GM18505 (cell line): ENCODE measurements at regions not wholly inside any gene's neighbourhood (a gene's known extent, or its start where the extent isn't known, plus 50 kb on each side); places are given as distances from the start of the nearest gene placed in this dataset.

Experiments used
- ATAC-seq: cut with Tn5 transposase; IDR thresholded peaks from one replicate; pipeline ENCODE4 v1.9.1; 2021; ENCODE audit not compliant: unreplicated experiment
- POLR2A ChIP-seq: IDR thresholded peaks from 4 replicates; pipeline ENCODE4 v1.6.1; 2011; ENCODE audit warnings: borderline replicate concordance; ENCODE audit not compliant: insufficient read depth, insufficient read length; ENCODE audit errors: extremely low read depth

GRCh38 chr20:24743641-24744040 is 205.4 kb upstream of the CST7 start:
- no peak for ATAC-seq
- TF ChIP-seq POLR2A = no peak

GRCh38 chr20:24744747-24745146 is 204.3 kb upstream of the CST7 start:
- no peak for TF ChIP-seq POLR2A
- no peak for ATAC-seq

DNA sequence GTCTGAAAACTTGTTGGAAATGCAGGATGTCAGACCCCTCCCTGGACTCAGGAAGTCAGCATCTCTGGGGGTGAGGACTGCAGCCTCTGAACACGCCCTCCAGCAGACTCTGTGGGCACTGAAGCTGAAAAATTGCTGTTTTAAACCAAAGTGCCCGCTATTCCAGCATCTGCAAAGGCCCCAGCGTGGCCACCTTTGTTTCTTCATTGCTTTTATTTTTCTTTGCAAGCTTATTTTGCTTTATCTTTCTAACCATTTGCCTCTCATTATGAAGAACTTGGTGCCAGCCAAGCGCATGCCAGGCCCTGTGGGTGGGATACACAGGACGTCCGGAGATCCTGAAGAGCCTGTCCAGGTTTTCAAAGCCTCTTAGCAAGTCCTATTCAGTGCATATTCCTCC is 203.9 kb upstream of the CST7 start:
- TF ChIP-seq POLR2A = no peak
- no peak for ATAC-seq

DNA sequence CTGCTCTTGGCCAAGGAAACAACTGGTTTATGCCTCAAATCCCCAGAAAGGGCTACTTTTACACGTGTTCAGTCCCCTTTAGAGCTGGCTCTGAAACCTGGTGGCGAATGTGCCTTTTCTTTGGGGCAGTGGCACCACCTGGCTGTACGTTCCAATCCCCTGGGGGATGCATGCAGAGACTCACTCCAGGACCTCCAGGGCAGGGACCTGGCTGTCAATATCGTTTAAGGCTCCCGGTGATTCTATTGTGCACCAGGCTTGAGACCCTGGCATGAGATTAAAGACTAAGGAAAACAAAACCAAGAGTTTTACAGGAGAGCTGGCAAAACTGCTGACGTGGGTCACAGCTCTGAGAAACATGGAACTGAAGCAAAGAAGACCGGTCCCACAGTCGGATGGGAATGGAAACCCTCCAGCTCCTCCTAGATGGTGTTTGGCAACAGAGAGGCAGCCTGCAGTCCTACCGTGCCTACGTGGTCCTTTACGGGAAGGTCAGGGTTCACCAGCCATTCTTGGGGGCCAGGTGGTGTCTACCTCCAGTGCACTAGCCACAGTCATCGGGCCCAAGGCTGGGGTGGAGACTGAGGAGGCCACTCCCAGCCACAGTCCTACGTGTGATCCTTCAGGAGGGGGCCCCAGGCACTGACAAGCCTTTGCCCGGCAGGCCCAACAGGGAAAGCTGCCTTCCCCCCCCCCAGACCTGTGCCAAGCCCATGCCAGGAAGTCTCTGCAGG is 203.3 kb upstream of the CST7 start:
- no peak for TF ChIP-seq POLR2A
- ATAC-seq = no peak

GRCh38 chr20:24746351-24746685 is 202.8 kb upstream of the CST7 start:
- TF ChIP-seq POLR2A = no peak
- no peak for ATAC-seq

DNA sequence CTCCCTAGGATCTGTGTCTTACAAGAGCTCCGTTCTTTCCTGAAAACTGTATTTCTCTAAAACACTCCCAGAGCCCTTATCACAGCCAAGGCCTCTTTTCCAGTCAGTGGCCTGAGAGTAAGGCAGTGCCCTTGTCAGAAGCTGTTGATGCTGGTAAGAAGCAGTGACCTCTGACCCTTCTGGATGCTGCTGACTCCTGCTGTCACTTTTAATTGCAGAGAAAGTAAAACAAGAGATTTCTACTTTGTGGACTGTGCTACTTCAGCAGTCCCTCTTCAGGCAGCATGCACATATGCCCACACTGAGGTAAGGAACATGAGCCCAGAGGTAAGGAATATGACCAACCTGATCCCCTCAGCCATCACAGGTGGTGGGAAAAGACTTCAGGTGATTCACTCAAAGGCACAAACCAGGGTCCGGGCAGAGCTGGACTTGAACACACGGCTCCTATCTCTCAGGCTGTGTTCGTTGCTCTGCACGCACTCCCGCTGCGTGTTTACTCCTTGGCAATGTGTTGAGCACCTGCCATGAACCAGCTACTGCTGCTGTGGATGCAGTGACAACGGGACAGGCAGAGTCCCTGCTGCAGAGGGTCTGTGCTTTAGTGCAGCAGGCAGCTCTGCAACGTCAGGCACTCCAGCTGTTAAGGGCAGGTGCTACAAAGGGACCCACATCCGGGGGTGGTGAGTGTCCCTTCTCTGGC is 201.9 kb upstream of the CST7 start:
- no peak for ATAC-seq
- TF ChIP-seq POLR2A = no peak

DNA sequence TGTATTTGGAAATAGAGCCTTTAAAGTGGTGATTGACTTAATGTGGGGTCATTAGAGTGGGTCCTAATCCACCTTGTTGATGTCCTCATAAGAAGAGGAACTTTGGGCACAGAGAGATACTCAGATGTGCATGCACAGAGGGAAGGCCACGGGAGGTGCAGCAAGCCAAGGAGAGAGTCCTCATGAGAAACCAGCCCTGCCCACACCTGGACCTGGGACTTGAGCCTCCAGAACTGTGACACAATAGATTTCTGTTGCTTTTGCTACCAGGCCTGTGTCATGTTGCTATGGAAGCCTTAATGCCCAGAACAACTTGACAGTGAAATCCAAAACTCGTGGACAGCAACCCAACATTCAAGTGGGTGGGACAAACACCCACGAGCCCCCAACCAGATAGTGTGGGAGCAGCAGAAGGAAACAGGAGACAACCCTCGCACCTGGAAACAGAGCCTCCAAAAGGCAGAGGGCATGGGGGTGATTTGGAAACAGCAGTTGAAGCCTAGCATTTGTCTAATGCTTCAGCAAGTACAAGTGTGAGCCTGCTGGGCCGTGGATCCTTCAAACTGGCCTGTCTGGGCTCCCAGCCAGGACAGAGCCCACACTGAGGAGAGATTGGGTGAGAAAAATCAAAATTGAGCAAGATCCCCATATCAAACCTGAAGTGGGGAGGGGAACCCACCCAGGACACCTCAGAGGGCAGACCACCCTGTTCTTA is 201.0 kb upstream of the CST7 start:
- no peak for TF ChIP-seq POLR2A

GRCh38 chr20:24751551-24751950 is 197.5 kb upstream of the CST7 start:
- ATAC-seq = no peak
- no peak for TF ChIP-seq POLR2A

More for the DNA sequence above, 201.0 kb upstream of the CST7 start:
- no peak for ATAC-seq

DNA sequence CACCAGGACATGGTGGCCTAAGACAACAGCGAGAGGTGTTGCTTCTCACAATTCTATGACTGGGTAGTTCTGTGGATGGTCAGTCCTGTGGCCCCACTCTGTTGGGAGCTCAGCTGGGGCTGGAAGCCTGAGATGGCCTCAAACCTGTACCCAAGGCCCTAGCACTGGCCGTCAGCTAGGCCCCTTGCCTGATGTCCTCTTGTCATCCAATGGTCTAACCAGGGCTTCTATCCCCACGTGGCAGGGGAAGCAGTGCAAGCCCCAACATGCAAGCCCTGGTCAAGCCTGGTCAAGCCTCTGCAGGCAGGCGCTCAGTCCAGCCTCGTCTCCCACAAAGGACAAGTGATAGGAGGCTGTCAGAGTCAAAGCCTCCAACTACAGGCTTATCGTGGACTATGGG is 196.5 kb upstream of the CST7 start:
- no peak for ATAC-seq
- no peak for TF ChIP-seq POLR2A

GRCh38 chr20:24753130-24753529 is 195.9 kb upstream of the CST7 start:
- no peak for ATAC-seq
- TF ChIP-seq POLR2A = no peak

DNA sequence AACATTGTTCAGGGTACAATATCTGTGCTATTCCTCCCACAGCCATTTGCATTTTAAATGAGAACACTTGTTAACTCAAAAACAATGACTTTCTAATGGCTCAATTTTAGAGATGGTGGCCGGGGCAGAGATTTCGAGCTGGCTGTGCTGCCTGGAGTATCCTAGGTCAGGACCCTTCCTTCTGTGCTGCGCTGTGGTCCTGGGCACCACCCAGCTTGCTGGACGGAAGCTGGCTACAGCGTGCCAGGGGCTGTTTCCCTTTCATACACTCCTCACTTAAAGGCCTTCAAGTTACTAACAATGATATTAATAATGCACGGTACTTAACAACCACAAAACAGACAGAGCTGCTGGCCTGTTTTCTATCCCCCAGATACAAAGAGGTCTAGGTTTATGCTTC is 194.4 kb upstream of the CST7 start:
- no peak for TF ChIP-seq POLR2A
- no peak for ATAC-seq

GRCh38 chr20:24755411-24755922 is 193.6 kb upstream of the CST7 start:
- no peak for ATAC-seq
- no peak for TF ChIP-seq POLR2A

GRCh38 chr20:24756292-24757025 is 192.6 kb upstream of the CST7 start:
- no peak for TF ChIP-seq POLR2A
- ATAC-seq = no peak

DNA sequence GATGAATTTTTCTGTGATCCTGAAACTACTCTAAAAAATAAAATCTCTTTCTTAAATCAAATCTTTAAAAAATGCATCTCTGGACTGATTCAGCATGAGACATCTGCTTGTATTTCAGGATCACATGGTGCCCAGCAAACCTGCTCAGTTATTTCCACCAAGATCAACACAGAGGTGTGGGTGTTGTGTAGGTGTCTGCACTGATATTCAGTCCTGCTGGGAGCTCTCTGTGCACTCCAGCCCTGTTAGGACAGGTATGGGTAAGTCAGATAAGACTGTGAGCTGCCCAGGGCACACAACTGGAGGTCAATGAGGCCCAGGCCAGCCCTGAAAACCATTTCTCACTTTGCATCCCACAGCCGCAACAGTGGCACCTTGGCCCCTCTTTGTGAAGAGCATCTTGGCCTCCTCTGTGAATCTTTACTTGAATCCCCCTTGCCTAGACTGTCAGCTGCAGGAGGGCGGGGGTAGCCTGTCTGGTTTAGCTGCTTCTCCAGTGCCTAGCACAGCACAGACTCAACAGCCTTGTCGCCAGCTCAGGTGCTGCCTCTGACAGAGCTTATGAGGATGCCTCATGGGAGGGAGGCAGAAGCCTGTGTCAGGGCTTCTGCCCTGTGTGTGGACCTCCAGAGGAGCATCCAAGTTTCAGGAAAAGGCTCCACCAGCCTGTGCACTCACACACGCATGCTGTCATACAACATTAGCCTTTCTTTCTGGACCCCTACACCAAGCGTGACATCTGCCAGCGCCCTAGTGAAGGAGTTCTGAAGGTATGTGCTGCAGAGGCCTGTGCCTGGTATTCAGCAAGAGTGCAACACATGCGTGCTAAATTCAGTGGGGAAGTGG is 187.6 kb upstream of the CST7 start:
- TF ChIP-seq POLR2A = no peak
- ATAC-seq = no peak
